Ovary (tissue), 7 donors: ENCODE measurements at regions not wholly inside any gene's neighbourhood (a gene's known extent, or its start where the extent isn't known, plus 50 kb on each side); places are given as distances from the start of the nearest gene placed in this dataset.
"Not testable (repeated sequence)": the region's sequence is repeated elsewhere in the genome, so short reads cannot be mapped to it uniquely, and the experiment has no call there.

Experiments
- DNase-seq, 5 donors: peaks; one replicate each; pipeline ENCODE4 v3.0.0-alpha.2; 2019 to 2020
- H3K27ac ChIP-seq, 2 donors: fragments of 200-600 bp; one replicate each; pipeline versions ENCODE4 v1.5.1 to v1.8.0; 2019 to 2022
- H3K27me3 ChIP-seq: fragments of 200-600 bp; one replicate; pipeline ENCODE4 v1.8.0; 2022
- H3K36me3 ChIP-seq: fragments of 200-600 bp; sonication (generic); one replicate; pipeline ENCODE4 v1.5.1; 2019
- H3K4me1 ChIP-seq: one replicate; pipeline ENCODE4 v1.8.1; 2013; ENCODE audit warnings: mild to moderate bottlenecking, moderate library complexity; ENCODE audit not compliant: insufficient read depth
- H3K4me3 ChIP-seq: fragments of 200-600 bp; sonication (generic); one replicate; pipeline ENCODE4 v1.5.1; 2017
- H3K9me3 ChIP-seq, 2 donors: fragments of 200-600 bp in 1 of 2; sonication (generic) in 1 of 2; one replicate each; pipeline versions ENCODE4 v1.5.1 to v1.8.1; 2013 to 2019; ENCODE audit warnings: mild to moderate bottlenecking in 1 of 2, moderate library complexity in 1 of 2
- EP300 ChIP-seq: sonication (generic); formaldehyde crosslinking; IDR thresholded peaks from one replicate; pipeline ENCODE4 v1.6.1; 2017; ENCODE audit warnings: antibody characterized with exemption
- POLR2A ChIP-seq: fragments of 450-650 bp; IDR thresholded peaks from one replicate; pipeline ENCODE4 v1.6.1; 2017; ENCODE audit warnings: antibody characterized with exemption, mild to moderate bottlenecking, moderate library complexity
- WGBS, 3 donors: extraction: QIAGEN DNeasy Blood & Tissue Kit in 1 of 3; methylation state at CpG; one replicate each; pipeline versions ENCODE4 v1.1.5 to v1.1.7; 2013 to 2017; 5-methylcytosine and 5-hydroxymethylcytosine counted together
- intact Hi-C, 4 donors: fragments of 100-400 bp; cut with DNase I; formaldehyde crosslinking; loops; one replicate each; pipeline versions ENCODE4 v1.11.0 to v1.15.1; 2022 to 2023
- TF ChIP-seq, protein P1 (sequence below), 3 donors: fragments of 450-650 bp in 2 of 3; fragments of 200-600 bp in 1 of 3; IDR thresholded peaks; one replicate each; pipeline versions ENCODE4 v1.5.1 to v1.8.0; 2016 to 2022; ENCODE audit warnings: antibody characterized with exemption in 3 of 3, mild to moderate bottlenecking in 1 of 3
- donor health status: DM: no; HTN: no; CAD: no; lungs with moderate emphysema.
- donor health status: DM: no; HTN: no; CAD: no.
- donor health status: Bipolar disorder and iron deficiency.
- donor health status: DM: no; HTN: no; CAD: no.
- donor health status: DM: yes; HTN: yes; CAD: no.

DNA sequence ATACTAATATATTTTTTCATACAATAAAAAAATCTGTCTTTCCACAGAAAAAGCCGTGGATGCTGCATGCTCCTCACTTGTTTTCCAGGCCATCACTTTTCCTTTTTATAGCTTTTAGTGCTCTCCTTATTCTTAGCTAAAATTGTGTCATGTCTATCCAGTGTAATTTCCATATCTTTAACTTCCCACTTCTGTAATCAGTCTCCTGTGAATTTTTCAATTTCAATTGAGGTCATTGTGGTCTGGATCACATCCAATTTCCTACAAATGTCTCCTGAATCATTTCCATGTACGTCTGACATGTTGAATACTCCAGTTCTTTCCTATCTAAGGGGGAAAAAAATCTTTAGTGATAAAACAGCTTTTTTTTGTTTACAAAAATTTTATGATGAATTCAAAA, 838.2 kb upstream of the B3GALT2 start:
- intact Hi-C loops, result no loop called here
- no peak for DNase-seq
- WGBS, 3 donors, result 26 to 44% (median 37%) methylated on average over 2 of the region's 2 CpGs
- Histone ChIP-seq H3K9me3 (no peaks in the 10 kb centered on the region), H3K4me1 (no peaks in the 10 kb centered on the region), H3K27me3 (no peaks in the 10 kb centered on the region), H3K4me3 (no peak overlapping the region), H3K27ac (no peak overlapping the region), H3K36me3 (no peaks in the 10 kb centered on the region)
- TF ChIP-seq, protein P1, sequence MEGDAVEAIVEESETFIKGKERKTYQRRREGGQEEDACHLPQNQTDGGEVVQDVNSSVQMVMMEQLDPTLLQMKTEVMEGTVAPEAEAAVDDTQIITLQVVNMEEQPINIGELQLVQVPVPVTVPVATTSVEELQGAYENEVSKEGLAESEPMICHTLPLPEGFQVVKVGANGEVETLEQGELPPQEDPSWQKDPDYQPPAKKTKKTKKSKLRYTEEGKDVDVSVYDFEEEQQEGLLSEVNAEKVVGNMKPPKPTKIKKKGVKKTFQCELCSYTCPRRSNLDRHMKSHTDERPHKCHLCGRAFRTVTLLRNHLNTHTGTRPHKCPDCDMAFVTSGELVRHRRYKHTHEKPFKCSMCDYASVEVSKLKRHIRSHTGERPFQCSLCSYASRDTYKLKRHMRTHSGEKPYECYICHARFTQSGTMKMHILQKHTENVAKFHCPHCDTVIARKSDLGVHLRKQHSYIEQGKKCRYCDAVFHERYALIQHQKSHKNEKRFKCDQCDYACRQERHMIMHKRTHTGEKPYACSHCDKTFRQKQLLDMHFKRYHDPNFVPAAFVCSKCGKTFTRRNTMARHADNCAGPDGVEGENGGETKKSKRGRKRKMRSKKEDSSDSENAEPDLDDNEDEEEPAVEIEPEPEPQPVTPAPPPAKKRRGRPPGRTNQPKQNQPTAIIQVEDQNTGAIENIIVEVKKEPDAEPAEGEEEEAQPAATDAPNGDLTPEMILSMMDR (IDR thresholded peaks at IDR 0.05), result no peak
- TF ChIP-seq POLR2A (no peak), EP300 (no peak)

DNA sequence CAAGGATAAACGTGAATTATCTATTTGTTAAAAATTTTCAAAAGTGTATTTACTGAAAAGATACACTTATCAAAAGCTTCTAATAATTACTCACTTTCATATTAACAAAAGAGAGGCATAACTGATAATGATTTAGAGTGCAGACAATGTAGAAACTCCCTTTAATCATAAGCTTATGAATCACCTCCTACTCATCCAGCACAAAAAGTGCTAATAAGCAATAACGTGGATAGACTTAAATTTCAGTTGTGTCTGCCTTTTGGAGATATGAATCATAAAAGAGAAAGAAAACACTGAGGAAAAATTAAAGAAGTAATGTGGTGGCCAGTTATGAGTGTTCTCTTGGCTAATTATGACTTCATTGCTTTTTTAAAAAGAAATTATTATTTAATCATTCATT, 827.6 kb upstream of the B3GALT2 start:
- H3K4me3 ChIP-seq, result no peak overlapping the region
- no peaks in the 10 kb centered on the region for H3K4me1 ChIP-seq
- H3K9me3 ChIP-seq, result no peaks in the 10 kb centered on the region
- intact Hi-C loops, result no loop called here
- H3K36me3 ChIP-seq, result no peaks in the 10 kb centered on the region
- DNase-seq, result no peak
- 13 to 16% (median 15%) methylated on average over 2 of the region's 2 CpGs for WGBS, 3 donors
- TF ChIP-seq, protein P1 (IDR thresholded peaks at IDR 0.05), result no peak
- TF ChIP-seq POLR2A, result no peak
- TF ChIP-seq EP300, result no peak
- no peak overlapping the region for H3K27ac ChIP-seq
- H3K27me3 ChIP-seq, result no peaks in the 10 kb centered on the region

DNA sequence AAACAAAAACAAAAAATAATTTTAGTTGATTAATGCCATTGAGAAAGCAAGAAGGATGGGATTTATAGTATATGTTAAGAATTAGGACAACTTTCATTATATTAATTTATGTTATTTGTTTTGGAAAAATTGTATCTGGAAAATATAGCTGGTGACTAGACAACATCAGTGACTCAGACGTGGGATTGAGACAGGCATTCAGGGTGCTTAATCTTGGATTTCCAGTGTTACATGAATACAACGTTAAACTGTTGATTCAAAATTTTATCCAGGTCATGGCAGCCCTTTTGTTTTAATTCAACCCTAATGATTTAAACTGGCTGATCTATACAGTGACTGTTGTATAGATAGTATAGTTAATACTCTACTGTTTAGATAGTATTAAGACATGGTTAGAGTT, 827.1 kb upstream of the B3GALT2 start:
- WGBS, 3 donors, result 48 to 52% (median 52%) methylated on average over 2 of the region's 2 CpGs
- H3K27me3 ChIP-seq, result no peaks in the 10 kb centered on the region
- H3K4me1 ChIP-seq, result no peaks in the 10 kb centered on the region
- H3K4me3 ChIP-seq, result no peak overlapping the region
- no peaks in the 10 kb centered on the region for H3K9me3 ChIP-seq
- H3K27ac ChIP-seq, result no peak overlapping the region
- no peak for DNase-seq
- no peaks in the 10 kb centered on the region for H3K36me3 ChIP-seq
- TF ChIP-seq, protein P1 (IDR thresholded peaks at IDR 0.05), result no peak
- TF ChIP-seq EP300, result no peak
- no peak for TF ChIP-seq POLR2A
- intact Hi-C loops, result no loop called here

DNA sequence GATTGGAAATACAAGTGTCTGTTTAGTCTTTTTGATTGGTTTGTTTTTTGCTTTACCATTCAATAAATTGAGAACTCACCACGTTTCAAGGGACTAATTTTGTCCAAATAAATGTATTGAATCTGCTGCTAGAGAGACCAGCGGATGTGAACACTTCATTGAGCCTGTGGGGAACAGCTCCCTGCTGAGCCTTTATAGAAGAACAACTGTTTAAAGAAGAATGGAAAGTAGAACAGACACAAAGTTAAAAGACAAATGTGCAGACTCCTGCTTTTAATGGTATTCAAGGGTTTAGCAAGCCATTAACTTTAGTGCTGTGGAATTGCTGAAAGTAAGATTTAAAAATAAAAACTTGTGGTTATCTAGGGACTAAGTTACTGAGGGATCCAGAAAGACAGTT, 817.7 kb upstream of the B3GALT2 start:
- no peak overlapping the region for H3K4me3 ChIP-seq
- no peaks in the 10 kb centered on the region for H3K36me3 ChIP-seq
- 79 to 85% (median 79%) methylated on average over 2 of the region's 2 CpGs for WGBS, 3 donors
- no peaks in the 10 kb centered on the region for H3K27me3 ChIP-seq
- no peak for DNase-seq
- TF ChIP-seq, protein P1 (IDR thresholded peaks at IDR 0.05), result no peak
- no peak for TF ChIP-seq POLR2A
- TF ChIP-seq EP300, result no peak
- intact Hi-C loops, result no loop called here
- no peaks in the 10 kb centered on the region for H3K9me3 ChIP-seq
- no peaks in the 10 kb centered on the region for H3K4me1 ChIP-seq
- H3K27ac ChIP-seq, result no peak overlapping the region

DNA sequence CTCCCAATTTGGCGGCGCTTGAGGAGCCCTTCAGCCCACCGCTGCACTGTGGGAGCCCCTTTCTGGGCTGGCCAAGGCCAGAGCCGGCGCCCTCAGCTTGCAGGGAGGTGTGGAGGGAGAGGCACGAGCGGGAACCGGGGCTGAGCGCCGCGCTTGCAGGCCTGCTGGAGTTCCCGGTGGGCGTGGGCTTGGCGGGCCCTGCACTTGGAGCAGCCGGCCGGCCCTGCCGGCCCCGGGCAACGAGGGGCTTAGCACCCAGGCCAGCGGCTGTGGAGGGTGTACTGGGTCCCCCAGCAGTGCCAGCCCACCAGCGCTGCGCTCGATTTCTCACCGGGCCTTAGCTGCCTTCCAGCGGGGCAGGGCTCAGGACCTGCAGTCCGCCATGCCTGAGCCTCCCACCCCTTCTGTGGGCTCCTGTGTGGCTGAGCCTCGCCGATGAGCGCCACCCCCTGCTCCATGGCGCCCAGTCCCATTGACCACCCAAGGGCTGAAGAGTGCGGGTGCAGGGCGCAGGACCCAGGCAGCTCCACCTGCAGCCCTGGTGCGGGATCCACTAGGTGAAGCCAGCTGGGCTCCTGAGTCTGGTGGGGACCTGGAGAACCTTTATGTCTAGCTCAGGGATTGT, 815.4 kb upstream of the B3GALT2 start:
- 95 to 98% (median 97%) methylated on average over 22 to 33 of the region's 33 CpGs for WGBS, 3 donors
- H3K4me1 ChIP-seq, H3K9me3 ChIP-seq, DNase-seq, H3K36me3 ChIP-seq, intact Hi-C loops, H3K27me3 ChIP-seq, H3K27ac ChIP-seq, H3K4me3 ChIP-seq: not testable (repeated sequence)
